Calu3 (cell line): ENCODE measurements at regions not wholly inside any gene's neighbourhood (a gene's known extent, or its start where the extent isn't known, plus 50 kb on each side); places are given as distances from the start of the nearest gene placed in this dataset.

Experiments used
- BruUV-seq: library from RNA; stranded (reverse); fragments of 400-500 nt; replicated peaks from 2 replicates; lab custom pipeline; 2021; lab: Mats Ljungman, UMichigan
- CTCF ChIA-PET: fragments of 300-600 bp; sonication (Branson Sonifier 250); formaldehyde crosslinking; loops from one replicate; lab custom pipeline; 2022; ENCODE audit warnings: antibody characterized with exemption; lab: Charles Lee
- DNase-seq: peaks from one replicate; pipeline ENCODE4 v3.0.0; 2022
- H3K27ac Mint-ChIP-seq: one replicate; pipeline ENCODE4 v1.8.0; 2022; ENCODE audit warnings: mixed read lengths; ENCODE audit not compliant: unreplicated experiment
- H3K27me3 Mint-ChIP-seq: one replicate; pipeline ENCODE4 v1.8.0; 2022; ENCODE audit warnings: mixed read lengths; ENCODE audit not compliant: unreplicated experiment
- H3K36me3 Mint-ChIP-seq: one replicate; pipeline ENCODE4 v1.8.0; 2022; ENCODE audit warnings: mild to moderate bottlenecking, moderate library complexity, mixed read lengths; ENCODE audit not compliant: insufficient read depth, unreplicated experiment
- H3K4me1 Mint-ChIP-seq: one replicate; pipeline ENCODE4 v1.8.0; 2022; ENCODE audit warnings: mild to moderate bottlenecking, low read depth, mixed read lengths; ENCODE audit not compliant: unreplicated experiment
- H3K4me3 Mint-ChIP-seq: one replicate; pipeline ENCODE4 v1.8.0; 2022; ENCODE audit warnings: mild to moderate bottlenecking, low read depth, moderate library complexity, mixed read lengths; ENCODE audit not compliant: unreplicated experiment
- H3K9me3 Mint-ChIP-seq: one replicate; pipeline ENCODE4 v1.8.0; 2022; ENCODE audit warnings: low read depth, mixed read lengths; ENCODE audit not compliant: unreplicated experiment
- CTCF ChIP-seq: fragments of 200-600 bp; IDR thresholded peaks from one replicate; pipeline ENCODE4 v1.8.0; 2022; ENCODE audit warnings: antibody characterized with exemption; ENCODE audit not compliant: unreplicated experiment
- intact Hi-C: fragments of 100-400 bp; cut with micrococcal nuclease; formaldehyde crosslinking; loops from one replicate; pipeline ENCODE4 v1.10.0; 2022; ENCODE audit not compliant: unreplicated experiment

- no peak for DNase-seq
- Mint-ChIP-seq H3K4me3 (no peak overlapping the region), H3K4me1 (no peaks in the 10 kb centered on the region), H3K9me3 (peaks cover 18% of the 10 kb centered on the region), H3K36me3 (no peaks in the 10 kb centered on the region), H3K27ac (no peak overlapping the region), H3K27me3 (no peaks in the 10 kb centered on the region)
- no TSS peak for BruUV-seq
- intact Hi-C loops = no loop called here
- TF ChIP-seq CTCF = no peak
- CTCF ChIA-PET = no interaction called here
Measured at GRCh38 chr6:23357185-23357766, 768.7 kb upstream of the NRSN1 start.

GRCh38 chr6:23365732-23366131 is 760.3 kb upstream of the NRSN1 start:
- H3K27me3 Mint-ChIP-seq = no peaks in the 10 kb centered on the region
- CTCF ChIA-PET = no interaction called here
- no peaks in the 10 kb centered on the region for H3K4me1 Mint-ChIP-seq
- H3K9me3 Mint-ChIP-seq = peaks cover 26% of the 10 kb centered on the region
- H3K27ac Mint-ChIP-seq = no peak overlapping the region
- no peaks in the 10 kb centered on the region for H3K36me3 Mint-ChIP-seq
- no peak for TF ChIP-seq CTCF
- intact Hi-C loops = no loop called here
- no peak overlapping the region for H3K4me3 Mint-ChIP-seq
- BruUV-seq = no TSS peak
- DNase-seq = no peak

GRCh38 chr6:23367311-23367710 is 758.7 kb upstream of the NRSN1 start:
- no TSS peak for BruUV-seq
- no peaks in the 10 kb centered on the region for H3K4me1 Mint-ChIP-seq
- H3K4me3 Mint-ChIP-seq = no peak overlapping the region
- no peak overlapping the region for H3K27ac Mint-ChIP-seq
- no peak for TF ChIP-seq CTCF
- no peaks in the 10 kb centered on the region for H3K27me3 Mint-ChIP-seq
- intact Hi-C loops = no loop called here
- DNase-seq = no peak
- no peaks in the 10 kb centered on the region for H3K36me3 Mint-ChIP-seq
- H3K9me3 Mint-ChIP-seq = peaks cover 20% of the 10 kb centered on the region
- CTCF ChIA-PET = no interaction called here

- Mint-ChIP-seq H3K36me3 (no peaks in the 10 kb centered on the region), H3K27me3 (no peaks in the 10 kb centered on the region), H3K27ac (no peak overlapping the region), H3K4me1 (no peaks in the 10 kb centered on the region), H3K9me3 (peaks cover 21% of the 10 kb centered on the region), H3K4me3 (no peak overlapping the region)
- CTCF ChIA-PET = no interaction called here
- DNase-seq = no peak
- no peak for TF ChIP-seq CTCF
- no TSS peak for BruUV-seq
- intact Hi-C loops = no loop called here
Measured at GRCh38 chr6:23368557-23368956, 757.5 kb upstream of the NRSN1 start.
